CD14-positive monocyte (primary cell): ENCODE measurements at regions not wholly inside any gene's neighbourhood (a gene's known extent, or its start where the extent isn't known, plus 50 kb on each side); places are given as distances from the start of the nearest gene placed in this dataset.

Experiments
- DNase-seq, 3 donors: peaks; one replicate each; pipeline ENCODE4 v3.0.0-alpha.2; 2011 to 2022
- H2AFZ ChIP-seq: 2 replicates; pipeline ENCODE4 v1.6.0; 2012; ENCODE audit warnings: mild to moderate bottlenecking, low read depth, low read length, inconsistent platforms; ENCODE audit not compliant: insufficient read depth, poor library complexity, severe bottlenecking
- H3K27ac ChIP-seq, 2 donors: 1 replicate in 1 of 2; 2 replicates in 1 of 2; pipeline ENCODE4 v1.5.1; 2012 to 2013; ENCODE audit warnings: low read length in 2 of 2, control low read depth in 1 of 2, inconsistent platforms in 1 of 2, low read depth in 1 of 2, mild to moderate bottlenecking in 1 of 2
- H3K27me3 ChIP-seq, 2 donors: one replicate each; pipeline versions ENCODE4 v1.6.0 to v1.6.1; 2011 to 2013; ENCODE audit warnings: low read length in 2 of 2; ENCODE audit not compliant: control insufficient read depth in 2 of 2, insufficient read depth in 2 of 2
- H3K36me3 ChIP-seq, 2 donors: replicated peaks in 1 of 2; 1 replicate in 1 of 2; 2 replicates in 1 of 2; pipeline versions ENCODE4 v1.5.1 to v1.6.1; 2012 to 2013; ENCODE audit warnings: low read length in 2 of 2, control low read depth in 1 of 2, inconsistent platforms in 1 of 2, mild to moderate bottlenecking in 1 of 2; ENCODE audit not compliant: insufficient read depth in 2 of 2, control insufficient read depth in 1 of 2
- H3K4me1 ChIP-seq, 2 donors: 1 replicate in 1 of 2; 2 replicates in 1 of 2; pipeline versions ENCODE4 v1.5.1 to v1.6.1; 2012 to 2013; ENCODE audit warnings: low read length in 2 of 2, control low read depth in 1 of 2, inconsistent platforms in 1 of 2, mild to moderate bottlenecking in 1 of 2, moderate library complexity in 1 of 2; ENCODE audit not compliant: insufficient read depth in 2 of 2, control insufficient read depth in 1 of 2
- H3K4me2 ChIP-seq: replicated peaks from 2 replicates; pipeline ENCODE3; 2012; ENCODE audit warnings: low read length, moderate library complexity, mild to moderate bottlenecking; ENCODE audit not compliant: poor library complexity, severe bottlenecking; ENCODE audit errors: extremely low read depth
- H3K4me3 ChIP-seq, 3 experiments: fragments of 200-600 bp in 1 of 3; sonication (generic) in 1 of 3; replicated peaks in 1 of 3; 1 replicate in 2 of 3; 2 replicates in 1 of 3; pipeline ENCODE4 v1.5.1; 2011 to 2013; ENCODE audit warnings: low read length in 3 of 3, mild to moderate bottlenecking in 3 of 3, control low read depth in 2 of 3, low read depth in 2 of 3, inconsistent platforms in 1 of 3, moderate library complexity in 1 of 3
- H3K79me2 ChIP-seq: 2 replicates; pipeline ENCODE4 v1.6.0; 2012; ENCODE audit warnings: mild to moderate bottlenecking, control low read depth, inconsistent platforms, low read length, moderate library complexity; ENCODE audit not compliant: insufficient read depth
- H3K9ac ChIP-seq: 2 replicates; pipeline ENCODE4 v1.6.0; 2017; ENCODE audit warnings: low read length, mild to moderate bottlenecking; ENCODE audit not compliant: insufficient read depth, poor library complexity, severe bottlenecking
- H3K9me3 ChIP-seq, 2 donors: replicated peaks in 1 of 2; 1 replicate in 1 of 2; 2 replicates in 1 of 2; pipeline versions ENCODE4 v1.5.1 to v1.6.1; 2012 to 2013; ENCODE audit warnings: low read length in 2 of 2, control low read depth in 1 of 2; ENCODE audit not compliant: control insufficient read depth in 1 of 2, insufficient read depth in 1 of 2
- H4K20me1 ChIP-seq: 2 replicates; pipeline ENCODE4 v1.6.0; 2012; ENCODE audit warnings: mild to moderate bottlenecking, low read length, control low read depth, moderate library complexity; ENCODE audit not compliant: insufficient read depth
- H3K27ac Mint-ChIP-seq, 7 donors: one replicate each; pipeline ENCODE4 v1.8.0; 2020; ENCODE audit warnings: mild to moderate bottlenecking in 7 of 7, mixed read lengths in 7 of 7, moderate library complexity in 6 of 7, inconsistent platforms in 2 of 7
- H3K27me3 Mint-ChIP-seq, 3 donors: one replicate each; pipeline ENCODE4 v1.8.0; 2021 to 2022; ENCODE audit warnings: low read depth in 3 of 3, mild to moderate bottlenecking in 3 of 3, mixed read lengths in 3 of 3, moderate library complexity in 3 of 3, inconsistent platforms in 1 of 3
- H3K36me3 Mint-ChIP-seq, 2 donors: one replicate each; pipeline ENCODE4 v1.8.0; 2020; ENCODE audit warnings: mixed read lengths in 2 of 2, inconsistent platforms in 1 of 2, mild to moderate bottlenecking in 1 of 2
- H3K4me1 Mint-ChIP-seq: one replicate; pipeline ENCODE4 v1.8.0; 2020; ENCODE audit warnings: mild to moderate bottlenecking, mixed read lengths
- H3K4me3 Mint-ChIP-seq, 2 donors: one replicate each; pipeline ENCODE4 v1.8.0; 2020; ENCODE audit warnings: mild to moderate bottlenecking in 2 of 2, mixed read lengths in 2 of 2, moderate library complexity in 1 of 2
- H3K9me3 Mint-ChIP-seq, 7 donors: one replicate each; pipeline ENCODE4 v1.8.0; 2020 to 2022; ENCODE audit warnings: mixed read lengths in 7 of 7, mild to moderate bottlenecking in 6 of 7, moderate library complexity in 6 of 7, inconsistent platforms in 2 of 7
- CTCF ChIP-seq: fragments of 200-600 bp; IDR thresholded peaks from one replicate; pipeline ENCODE4 v1.8.0; 2022; ENCODE audit warnings: antibody characterized with exemption, mild to moderate bottlenecking
- WGBS: methylation state at CpG from one replicate; pipeline ENCODE4 v1.1.5; 2013; ENCODE audit warnings: missing lambda C conversion rate; ENCODE audit not compliant: insufficient coverage; 5-methylcytosine and 5-hydroxymethylcytosine counted together
- intact Hi-C, 2 donors: fragments of 100-400 bp; cut with micrococcal nuclease; formaldehyde crosslinking; loops; one replicate each; pipeline versions ENCODE4 v1.15.0 to v1.15.1; 2023

GRCh38 chr9:113712053-113712452 lies 164.1 kb upstream of the ZNF618 start:
- Histone ChIP-seq H3K36me3 (no peaks in the 10 kb centered on the region), H3K79me2 (no peaks in the 10 kb centered on the region), H3K27ac (no peak overlapping the region), H3K9me3 (peaks cover 4 to 19% of the 10 kb centered on the region in 2 donors), H3K4me1 (no peaks in the 10 kb centered on the region), H3K27me3 (no peaks in the 10 kb centered on the region), H2AFZ (no peak overlapping the region), H3K9ac (no peak overlapping the region), H3K4me3 (no peak overlapping the region), H3K4me2 (no peak overlapping the region), H4K20me1 (no peaks in the 10 kb centered on the region)
- H3K27ac Mint-ChIP-seq, result no peak overlapping the region
- no peaks in the 10 kb centered on the region for H3K4me1 Mint-ChIP-seq
- no peak overlapping the region for H3K4me3 Mint-ChIP-seq
- no CpG with 5 or more reads among the region's 2 CpGs for WGBS
- no peaks in the 10 kb centered on the region for H3K36me3 Mint-ChIP-seq
- DNase-seq, result no peak
- TF ChIP-seq CTCF, result no peak
- H3K27me3 Mint-ChIP-seq, result peaks cover 1 to 8% (median 5%) of the 10 kb centered on the region in 3 donors
- H3K9me3 Mint-ChIP-seq, result peaks cover 6 to 25% (median 17%) of the 10 kb centered on the region in 7 donors
- intact Hi-C loops, result no loop called here

- Mint-ChIP-seq H3K4me1 (no peaks in the 10 kb centered on the region), H3K36me3 (no peaks in the 10 kb centered on the region), H3K27ac (no peak overlapping the region), H3K4me3 (no peak overlapping the region), H3K27me3 (peaks cover 1 to 8% (median 4%) of the 10 kb centered on the region in 3 donors), H3K9me3 (peaks cover 0 to 17% (median 9%) of the 10 kb centered on the region in 7 donors)
- TF ChIP-seq CTCF, result no peak
- Histone ChIP-seq H3K9ac (no peak overlapping the region), H3K27me3 (no peaks in the 10 kb centered on the region), H3K79me2 (no peaks in the 10 kb centered on the region), H3K4me2 (no peak overlapping the region), H3K9me3 (peaks cover 4 to 11% of the 10 kb centered on the region in 2 donors), H3K4me3 (no peak overlapping the region), H3K4me1 (no peaks in the 10 kb centered on the region), H4K20me1 (no peaks in the 10 kb centered on the region), H3K36me3 (no peaks in the 10 kb centered on the region), H3K27ac (no peak overlapping the region), H2AFZ (no peak overlapping the region)
- no peak for DNase-seq
- WGBS, result no CpG with 5 or more reads among the region's 5 CpGs
- intact Hi-C loops, result no loop called here
These were observed 161.0 kb upstream of the ZNF618 start for GRCh38 chr9:113715086-113715485.
